ENCODE measurements at regions not wholly inside any gene's neighbourhood (a gene's known extent, or its start where the extent isn't known, plus 50 kb on each side); places are given as distances from the start of the nearest gene placed in this dataset.
A peak's percentile ranks its signal among the peaks of the same experiment; 100 is the strongest.

GRCh38 chr3:69542805-69543429 is 157.0 kb upstream of the FRMD4B start:
- ATAC-seq, result no peak
- intact Hi-C loops (cut with DNase I), result no loop called here

GRCh38 chr3:69542089-69542804 is 156.4 kb upstream of the FRMD4B start:
- peak; percentile 85 to 86 for ATAC-seq
- peak; percentile 40 for DNase-seq
- intact Hi-C loops (cut with DNase I), result no loop called here

More at GRCh38 chr3:69542805-69543429, 157.0 kb upstream of the FRMD4B start:
- DNase-seq, result no peak

GRCh38 chr3:69541711-69542088 is 155.8 kb upstream of the FRMD4B start:
- ATAC-seq (peak; percentile 13 to 40), DNase-seq (peak; percentile 42)
- intact Hi-C loops (cut with DNase I), result no loop called here

- intact Hi-C loops (cut with DNase I), result no loop called here
- peak; percentile 33 for DNase-seq
- peak in 1 of 2 donors; percentile 22 for ATAC-seq
Observed at GRCh38 chr3:69540706-69541581, 155.1 kb upstream of the FRMD4B start.

GRCh38 chr3:69539134-69539533 is 153.2 kb upstream of the FRMD4B start:
- no peak for DNase-seq
- no peak for ATAC-seq
- intact Hi-C loops (cut with DNase I), result loop anchor here in 1 of 2 donors (5.0 kb wide), 1 partner anchor 97 kb away; no protein-coding TSS in a partner anchor

GRCh38 chr3:69538281-69538680 is 152.4 kb upstream of the FRMD4B start:
- DNase-seq (no peak), ATAC-seq (no peak)
- intact Hi-C loops (cut with DNase I), result loop anchor here in 1 of 2 donors (5.0 kb wide), 1 partner anchor 96 kb away; no protein-coding TSS in a partner anchor

- intact Hi-C loops (cut with DNase I), result loop anchor here in 1 of 2 donors (5.0 kb wide), 1 partner anchor 94 kb away; no protein-coding TSS in a partner anchor
- ATAC-seq, result peak in 1 of 2 donors; percentile 23
- no peak for DNase-seq
Observed at GRCh38 chr3:69536306-69537020, 150.6 kb upstream of the FRMD4B start.

- no peak for ATAC-seq
- intact Hi-C loops (cut with DNase I), result loop anchor here in 1 of 2 donors (5.0 kb wide), 1 partner anchor 93 kb away; no protein-coding TSS in a partner anchor
Observed at GRCh38 chr3:69535613-69536012, 149.7 kb upstream of the FRMD4B start.

GRCh38 chr3:69532547-69533224 is 146.8 kb upstream of the FRMD4B start:
- DNase-seq, result no peak
- ATAC-seq, result peak; percentile 37 to 40
- intact Hi-C loops (cut with DNase I), result no loop called here

More at GRCh38 chr3:69535613-69536012, 149.7 kb upstream of the FRMD4B start:
- no peak for DNase-seq

GRCh38 chr3:69531576-69532546 is 146.0 kb upstream of the FRMD4B start:
- intact Hi-C loops (cut with DNase I), result no loop called here
- no peak for DNase-seq
- no peak for ATAC-seq

GRCh38 chr3:69530554-69530953 is 144.7 kb upstream of the FRMD4B start:
- ATAC-seq (no peak), DNase-seq (no peak)
- intact Hi-C loops (cut with DNase I), result no loop called here

- no peak for ATAC-seq
- DNase-seq, result no peak
- intact Hi-C loops (cut with DNase I), result no loop called here
Observed at GRCh38 chr3:69527498-69527897, 141.6 kb upstream of the FRMD4B start.

- peak in 1 of 2 donors; percentile 62 for ATAC-seq
- intact Hi-C loops (cut with DNase I), result no loop called here
- no peak for DNase-seq
Observed at GRCh38 chr3:69524816-69525215, 138.9 kb upstream of the FRMD4B start.

- intact Hi-C loops (cut with DNase I), result no loop called here
- no peak for DNase-seq
- no peak for ATAC-seq
Observed at GRCh38 chr3:69521286-69521685, 135.4 kb upstream of the FRMD4B start.

- ATAC-seq, result no peak
- no peak for DNase-seq
- intact Hi-C loops (cut with DNase I), result no loop called here
Observed at GRCh38 chr3:69511361-69511760, 125.5 kb upstream of the FRMD4B start.

- intact Hi-C loops (cut with DNase I), result no loop called here
- ATAC-seq (peak; percentile 39 to 54), DNase-seq (no peak)
Observed at GRCh38 chr3:69510481-69511030, 124.7 kb upstream of the FRMD4B start.

- intact Hi-C loops (cut with DNase I), result no loop called here
- no peak for DNase-seq
- ATAC-seq, result no peak
Observed at GRCh38 chr3:69509288-69509687, 123.4 kb upstream of the FRMD4B start.

Measured in left cardiac atrium (tissue), 4 donors.